Gastroesophageal sphincter (tissue), 3 donors: ENCODE measurements at regions not wholly inside any gene's neighbourhood (a gene's known extent, or its start where the extent isn't known, plus 50 kb on each side); places are given as distances from the start of the nearest gene placed in this dataset.

Experiments used
- CTCF ChIP-seq, 4 experiments: fragments of 200-600 bp in 2 of 4; fragments of 450-650 bp in 2 of 4; sonication (generic) in 1 of 4; IDR thresholded peaks; one replicate each; pipeline ENCODE4 v1.5.1; 2017 to 2019; ENCODE audit warnings: antibody characterized with exemption in 4 of 4, mild to moderate bottlenecking in 2 of 4, moderate library complexity in 2 of 4
- EP300 ChIP-seq: sonication (generic); formaldehyde crosslinking; IDR thresholded peaks from one replicate; pipeline ENCODE4 v1.6.1; 2017; ENCODE audit warnings: antibody characterized with exemption, mild to moderate bottlenecking
- POLR2A ChIP-seq, 2 donors: fragments of 450-650 bp; IDR thresholded peaks; one replicate each; pipeline ENCODE4 v1.6.1; 2017; ENCODE audit warnings: antibody characterized with exemption in 2 of 2, mild to moderate bottlenecking in 2 of 2, moderate library complexity in 1 of 2
- POLR2AphosphoS5 ChIP-seq: sonication (generic); formaldehyde crosslinking; IDR thresholded peaks from one replicate; pipeline ENCODE4 v1.6.1; 2017; ENCODE audit warnings: antibody characterized with exemption

DNA sequence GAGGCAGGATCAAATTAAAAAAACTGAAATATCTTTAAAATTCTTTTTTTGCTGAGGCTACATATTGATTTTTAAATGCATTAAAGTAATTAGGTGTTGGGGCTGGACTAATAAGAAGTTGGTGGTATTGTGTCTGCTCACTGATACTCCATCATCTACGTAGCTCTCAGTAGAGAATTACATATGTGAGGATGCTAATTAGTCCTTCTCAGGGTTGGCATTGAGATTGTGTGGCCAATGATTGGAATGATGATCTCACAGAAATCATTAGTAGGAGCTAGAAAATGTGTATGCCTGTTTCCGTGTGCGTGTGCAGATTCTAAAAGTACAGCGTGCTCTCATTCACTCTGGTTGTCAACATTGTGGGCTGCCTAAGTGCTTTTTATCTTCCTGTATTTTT is 283.8 kb downstream of the SH3GL2 start:
- TF ChIP-seq POLR2A (IDR thresholded peaks at IDR 0.05) = no peak
- TF ChIP-seq EP300 = no peak
- TF ChIP-seq POLR2AphosphoS5 = no peak
- no peak for TF ChIP-seq CTCF (IDR thresholded peaks at IDR 0.05)
